ENCODE measurements at regions not wholly inside any gene's neighbourhood (a gene's known extent, or its start where the extent isn't known, plus 50 kb on each side); places are given as distances from the start of the nearest gene placed in this dataset.

GRCh38 chr4:63764400-63764799, 644.9 kb downstream of the TECRL start:
- no peaks in the 10 kb centered on the region for H3K27me3 ChIP-seq
- no peak for DNase-seq
- H3K4me3 ChIP-seq: no peak overlapping the region
- H3K36me3 ChIP-seq: no peaks in the 10 kb centered on the region
- H3K9me3 ChIP-seq: no peaks in the 10 kb centered on the region

GRCh38 chr4:63757929-63758328, 651.3 kb downstream of the TECRL start:
- H3K36me3 ChIP-seq: no peaks in the 10 kb centered on the region
- H3K27me3 ChIP-seq: no peaks in the 10 kb centered on the region
- no peak for DNase-seq
- H3K4me3 ChIP-seq: no peak overlapping the region
- no peaks in the 10 kb centered on the region for H3K9me3 ChIP-seq

DNA sequence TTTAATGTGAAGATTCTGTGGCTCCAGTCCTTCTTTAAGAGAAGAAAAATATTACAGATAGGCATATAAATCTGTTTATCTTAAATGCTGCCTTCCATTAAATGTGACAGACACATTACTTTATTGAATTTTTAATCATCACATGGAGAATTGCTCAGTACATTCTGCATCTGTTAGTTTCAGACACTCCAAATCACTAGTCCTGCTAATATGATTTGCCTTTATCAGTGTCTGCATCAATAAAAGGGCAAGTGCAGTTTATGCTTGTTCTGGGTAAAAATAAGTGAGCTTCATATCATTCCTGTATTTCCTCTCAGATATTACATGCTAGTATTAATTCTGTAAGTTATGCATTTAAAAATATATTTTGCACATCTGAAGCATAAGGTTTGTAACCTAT, 666.4 kb downstream of the TECRL start:
- H3K27me3 ChIP-seq: no peaks in the 10 kb centered on the region
- no peaks in the 10 kb centered on the region for H3K36me3 ChIP-seq
- no peak for DNase-seq
- no peak overlapping the region for H3K4me3 ChIP-seq
- H3K9me3 ChIP-seq: no peaks in the 10 kb centered on the region

DNA sequence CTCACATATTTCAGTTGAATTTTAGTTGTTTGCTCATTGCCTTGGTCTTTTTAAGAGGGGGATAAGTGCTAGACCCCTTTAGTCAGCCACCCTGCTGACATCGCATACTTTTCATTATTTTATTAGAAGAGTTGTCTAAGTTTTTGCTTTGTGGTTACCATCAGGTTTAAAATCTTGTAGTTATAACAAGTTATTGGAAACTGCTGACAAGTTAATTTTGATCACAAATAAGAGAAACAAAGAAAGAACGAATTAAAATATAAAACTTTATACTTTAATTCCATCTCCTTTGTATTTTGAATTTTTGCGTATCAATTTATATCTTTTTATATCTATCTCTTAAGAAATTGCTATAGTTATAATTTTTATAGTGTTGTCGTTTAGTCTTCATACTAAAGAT, 679.7 kb downstream of the TECRL start:
- Histone ChIP-seq H3K4me3 (no peak overlapping the region), H3K27me3 (no peaks in the 10 kb centered on the region), H3K9me3 (no peaks in the 10 kb centered on the region), H3K36me3 (no peaks in the 10 kb centered on the region)
- no peak for DNase-seq

DNA sequence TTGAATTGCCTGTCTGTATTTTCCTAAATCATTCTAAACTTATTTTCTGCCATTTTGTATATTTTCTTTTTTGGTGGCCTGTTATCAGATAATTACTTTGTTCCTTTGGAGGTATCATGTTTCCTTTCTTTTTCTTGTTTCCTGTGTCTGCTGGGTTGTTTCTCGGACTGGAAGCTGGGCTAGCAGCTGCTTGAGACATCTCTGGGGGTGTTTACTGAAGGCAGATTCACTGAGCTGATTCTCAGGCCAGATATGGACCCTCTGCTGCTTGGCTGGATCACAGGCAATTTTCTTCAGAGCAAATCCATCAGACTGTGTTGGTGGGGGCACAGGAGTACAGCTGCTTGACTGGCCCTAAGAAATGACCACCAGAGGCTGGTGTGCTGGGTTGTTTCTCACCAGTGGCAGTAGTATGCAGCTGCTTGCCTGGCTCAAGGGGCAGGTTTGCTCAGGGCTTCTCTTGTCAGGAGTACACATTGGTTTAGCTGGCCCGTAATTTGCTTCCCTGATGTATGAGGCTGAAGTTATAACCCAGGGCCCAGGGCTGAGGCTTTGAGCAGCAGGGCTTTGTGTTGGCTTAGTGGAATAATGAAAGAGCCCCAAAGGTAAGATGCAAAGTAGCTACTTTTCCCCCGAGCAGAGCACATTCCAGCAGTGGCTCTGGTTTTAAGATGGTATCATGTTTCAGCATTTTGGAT, 680.6 kb downstream of the TECRL start:
- Histone ChIP-seq H3K27me3 (no peaks in the 10 kb centered on the region), H3K4me3 (no peak overlapping the region), H3K9me3 (no peaks in the 10 kb centered on the region), H3K36me3 (no peaks in the 10 kb centered on the region)
- DNase-seq: no peak

DNA sequence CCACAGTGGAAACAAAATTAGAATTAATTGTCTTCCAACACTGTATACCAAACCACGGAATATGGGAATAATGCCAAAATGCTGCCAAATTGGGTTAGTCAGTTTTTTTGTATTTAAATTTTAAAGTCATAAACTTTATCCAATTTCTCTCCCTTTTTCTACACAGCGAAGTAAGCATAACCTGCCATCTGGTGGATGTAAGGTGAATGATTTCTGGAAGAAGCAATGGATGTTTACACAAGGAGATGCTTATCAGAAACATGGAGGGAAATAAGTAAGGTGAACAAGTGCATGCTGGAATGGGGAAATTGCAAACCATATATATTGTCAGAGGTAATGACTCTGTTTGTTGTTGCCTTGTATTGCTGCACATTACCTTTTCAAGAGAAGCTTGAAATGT, 691.9 kb downstream of the TECRL start:
- Histone ChIP-seq H3K27me3 (no peaks in the 10 kb centered on the region), H3K4me3 (no peak overlapping the region), H3K36me3 (no peaks in the 10 kb centered on the region), H3K9me3 (no peaks in the 10 kb centered on the region)
- no peak for DNase-seq

- Histone ChIP-seq H3K9me3 (no peaks in the 10 kb centered on the region), H3K36me3 (no peaks in the 10 kb centered on the region)
- no peak for DNase-seq
These were observed 700.6 kb downstream of the TECRL start for GRCh38 chr4:63708661-63709060.

GRCh38 chr4:63700569-63700968, 708.7 kb downstream of the TECRL start:
- DNase-seq: no peak
- no peaks in the 10 kb centered on the region for H3K9me3 ChIP-seq
- H3K36me3 ChIP-seq: no peaks in the 10 kb centered on the region
- no peaks in the 10 kb centered on the region for H3K27me3 ChIP-seq
- no peak overlapping the region for H3K4me3 ChIP-seq

More at GRCh38 chr4:63708661-63709060, 700.6 kb downstream of the TECRL start:
- Histone ChIP-seq H3K4me3 (no peak overlapping the region), H3K27me3 (no peaks in the 10 kb centered on the region)

DNA sequence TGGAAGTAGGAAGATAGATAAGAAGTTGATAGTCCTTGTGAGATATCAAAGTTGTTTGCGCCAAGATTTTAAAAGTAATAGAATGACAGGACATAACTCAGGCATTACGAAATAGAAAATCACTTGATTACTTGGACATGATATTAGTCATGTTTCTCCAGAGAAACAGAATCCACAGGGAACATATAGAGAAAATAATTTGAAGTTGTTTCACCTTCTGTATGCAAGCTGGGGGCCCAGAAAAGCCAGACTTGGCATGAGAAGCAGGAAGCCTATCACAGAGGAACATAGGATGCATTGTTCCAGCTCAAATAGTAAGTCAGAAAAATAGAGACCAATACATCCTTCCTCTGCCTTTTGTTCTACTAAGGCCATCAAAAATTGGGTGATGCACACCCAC, 715.9 kb downstream of the TECRL start:
- no peak for DNase-seq
- Histone ChIP-seq H3K36me3 (no peaks in the 10 kb centered on the region), H3K27me3 (no peaks in the 10 kb centered on the region), H3K9me3 (no peaks in the 10 kb centered on the region), H3K4me3 (no peak overlapping the region)

- Histone ChIP-seq H3K36me3 (no peaks in the 10 kb centered on the region), H3K4me3 (no peak overlapping the region), H3K27me3 (no peaks in the 10 kb centered on the region), H3K9me3 (no peaks in the 10 kb centered on the region)
- no peak for DNase-seq
These were observed 730.8 kb downstream of the TECRL start for GRCh38 chr4:63678358-63678931.

DNA sequence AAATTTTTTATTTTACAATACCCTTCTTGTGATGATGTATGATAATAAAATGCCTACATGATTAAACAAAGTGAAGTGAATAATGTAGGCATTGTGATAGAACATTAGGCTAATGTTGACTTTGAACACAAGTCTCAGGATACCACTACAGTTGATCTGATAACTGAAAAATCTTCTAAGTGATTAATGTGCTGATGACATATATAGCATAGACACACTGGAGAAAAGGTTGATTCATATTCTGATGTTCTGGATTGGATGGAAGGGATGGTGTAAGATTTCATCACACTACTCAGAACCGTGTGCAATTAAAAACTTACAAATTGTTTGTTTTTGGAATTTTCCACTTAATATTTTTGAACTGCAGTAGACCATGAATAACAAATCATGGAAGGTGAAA, 738.5 kb downstream of the TECRL start:
- no peaks in the 10 kb centered on the region for H3K27me3 ChIP-seq
- no peaks in the 10 kb centered on the region for H3K9me3 ChIP-seq
- no peaks in the 10 kb centered on the region for H3K36me3 ChIP-seq
- H3K4me3 ChIP-seq: no peak overlapping the region
- DNase-seq: no peak

GRCh38 chr4:63663870-63664269, 745.4 kb downstream of the TECRL start:
- no peaks in the 10 kb centered on the region for H3K36me3 ChIP-seq
- H3K4me3 ChIP-seq: no peak overlapping the region
- no peaks in the 10 kb centered on the region for H3K9me3 ChIP-seq
- DNase-seq: no peak
- no peaks in the 10 kb centered on the region for H3K27me3 ChIP-seq

- Histone ChIP-seq H3K9me3 (no peaks in the 10 kb centered on the region), H3K36me3 (no peaks in the 10 kb centered on the region), H3K27me3 (no peaks in the 10 kb centered on the region), H3K4me3 (no peak overlapping the region)
- DNase-seq: no peak
These were observed 764.9 kb downstream of the TECRL start for GRCh38 chr4:63644396-63644795.

DNA sequence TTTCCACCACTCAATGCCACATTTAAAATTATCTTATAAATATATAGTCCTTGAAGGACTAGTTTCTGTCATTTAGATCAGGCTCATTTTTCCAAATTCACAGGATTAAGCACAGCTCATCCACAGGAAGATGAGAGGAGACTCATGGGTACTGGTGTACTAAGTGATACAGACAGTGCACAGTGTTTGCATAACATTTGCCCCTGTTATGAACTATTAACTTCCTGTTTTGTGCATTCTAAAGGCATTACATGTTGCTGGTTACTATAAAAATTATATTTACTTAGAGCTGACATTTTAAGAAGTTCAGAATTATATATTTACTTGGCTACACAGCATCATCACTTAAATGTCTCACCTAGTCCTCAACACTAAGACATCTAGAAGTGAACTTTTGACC, 772.0 kb downstream of the TECRL start:
- no peaks in the 10 kb centered on the region for H3K36me3 ChIP-seq
- no peaks in the 10 kb centered on the region for H3K27me3 ChIP-seq
- H3K4me3 ChIP-seq: no peak overlapping the region
- no peak for DNase-seq
- no peaks in the 10 kb centered on the region for H3K9me3 ChIP-seq

- no peaks in the 10 kb centered on the region for H3K36me3 ChIP-seq
- H3K9me3 ChIP-seq: no peaks in the 10 kb centered on the region
- no peak overlapping the region for H3K4me3 ChIP-seq
- no peaks in the 10 kb centered on the region for H3K27me3 ChIP-seq
- DNase-seq: no peak
These were observed 776.4 kb downstream of the TECRL start for GRCh38 chr4:63632858-63633257.

GRCh38 chr4:63620271-63620670, 789.0 kb downstream of the TECRL start:
- Histone ChIP-seq H3K27me3 (no peaks in the 10 kb centered on the region), H3K9me3 (no peaks in the 10 kb centered on the region), H3K36me3 (no peaks in the 10 kb centered on the region), H3K4me3 (no peak overlapping the region)
- DNase-seq: no peak

- Histone ChIP-seq H3K27me3 (no peaks in the 10 kb centered on the region), H3K36me3 (no peaks in the 10 kb centered on the region), H3K9me3 (no peaks in the 10 kb centered on the region), H3K4me3 (no peak overlapping the region)
- no peak for DNase-seq
These were observed 789.5 kb downstream of the TECRL start for GRCh38 chr4:63619771-63620170.

DNA sequence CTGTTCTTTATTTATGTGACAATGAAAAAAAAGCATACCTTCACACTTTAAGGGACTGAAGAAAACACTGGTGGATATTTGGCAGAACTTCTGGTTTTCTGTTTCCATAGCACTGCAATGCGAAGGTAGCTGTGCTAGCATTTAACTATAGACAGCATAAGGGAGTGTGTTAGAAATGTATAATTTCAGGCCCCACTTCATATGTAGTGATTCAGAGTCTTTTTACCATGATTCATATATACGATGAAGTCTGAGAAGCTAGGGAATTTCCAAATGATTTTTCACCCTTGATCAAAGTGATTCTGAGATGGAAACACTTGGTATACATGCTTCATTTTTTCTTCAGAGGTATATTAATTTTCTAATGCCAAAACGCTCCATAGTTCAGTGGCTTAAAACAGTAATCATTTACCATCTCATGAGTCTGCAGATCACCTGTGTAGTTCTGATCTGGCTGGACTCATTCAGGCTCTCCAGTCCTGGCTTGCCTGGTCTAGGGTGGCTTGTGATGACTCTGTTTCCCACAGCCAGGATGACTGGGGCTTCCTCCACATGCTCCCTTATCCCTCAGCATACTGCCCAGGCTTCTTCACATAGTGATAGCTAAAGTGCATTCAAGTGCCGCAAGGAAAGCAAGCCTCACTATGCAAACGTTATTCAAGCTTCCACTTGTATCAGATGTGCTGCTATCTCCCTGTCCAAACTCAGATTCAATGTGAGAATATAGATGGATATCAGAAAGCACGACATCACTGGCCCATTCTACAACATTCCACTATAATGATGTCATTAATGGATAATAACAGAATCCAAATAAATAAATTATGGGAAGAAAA, 790.1 kb downstream of the TECRL start:
- H3K9me3 ChIP-seq: no peaks in the 10 kb centered on the region
- no peaks in the 10 kb centered on the region for H3K27me3 ChIP-seq
- no peak overlapping the region for H3K4me3 ChIP-seq
- H3K36me3 ChIP-seq: no peaks in the 10 kb centered on the region
- DNase-seq: no peak

All from MG63 (cell line).